ENCODE measurements at regions not wholly inside any gene's neighbourhood (a gene's known extent, or its start where the extent isn't known, plus 50 kb on each side); places are given as distances from the start of the nearest gene placed in this dataset.
"Not testable (repeated sequence)": the region's sequence is repeated elsewhere in the genome, so short reads cannot be mapped to it uniquely, and the experiment has no call there.

DNA sequence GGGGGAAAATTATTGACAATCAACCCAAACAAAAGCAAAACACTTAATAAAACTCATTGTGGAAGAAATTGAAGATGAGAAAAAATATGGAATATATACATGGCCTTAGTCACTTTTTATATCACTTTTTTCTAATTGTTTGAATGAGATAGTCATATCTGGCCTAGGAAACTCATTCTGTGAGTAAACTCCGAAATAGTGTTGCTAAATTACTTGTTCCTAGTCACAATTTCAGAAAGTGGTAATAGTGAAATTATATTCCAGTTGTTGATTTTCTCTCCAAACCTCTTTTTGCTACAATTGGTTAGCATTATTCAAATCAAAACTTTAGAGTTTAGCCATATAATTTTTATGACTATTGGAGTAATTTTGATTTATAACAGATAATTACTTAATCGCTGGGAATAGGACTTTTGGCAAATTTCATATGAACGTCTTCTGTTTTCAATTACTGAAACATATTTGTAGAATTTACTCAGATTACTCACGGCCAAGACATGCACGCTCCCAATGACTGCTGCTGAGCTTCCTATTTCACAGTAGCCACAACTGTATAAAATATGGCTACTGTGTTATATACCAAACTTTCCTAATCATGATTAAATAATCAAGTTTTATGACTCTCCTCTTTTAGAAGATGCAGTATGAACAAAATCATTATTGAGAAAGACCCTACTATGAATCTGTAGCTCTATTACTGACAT lies 199.7 kb upstream of the ZNF322 start:
- not testable (repeated sequence) for H3K27me3 ChIP-seq (ENCODE audit: control insufficient read depth, insufficient read depth, low read length); H3K4me1 ChIP-seq (ENCODE audit: control insufficient read depth, insufficient read depth, low read length); H3K27ac ChIP-seq (ENCODE audit: low read length); H3K36me3 ChIP-seq (ENCODE audit: control insufficient read depth, insufficient read depth, low read length); DNase-seq; H3K4me3 ChIP-seq (ENCODE audit: low read length); H3K9me3 ChIP-seq (ENCODE audit: control insufficient read depth, low read depth, low read length)
- WGBS (ENCODE audit: insufficient coverage, low lambda C conversion rate) = no CpG with 5 or more reads among the region's 5 CpGs

DNA sequence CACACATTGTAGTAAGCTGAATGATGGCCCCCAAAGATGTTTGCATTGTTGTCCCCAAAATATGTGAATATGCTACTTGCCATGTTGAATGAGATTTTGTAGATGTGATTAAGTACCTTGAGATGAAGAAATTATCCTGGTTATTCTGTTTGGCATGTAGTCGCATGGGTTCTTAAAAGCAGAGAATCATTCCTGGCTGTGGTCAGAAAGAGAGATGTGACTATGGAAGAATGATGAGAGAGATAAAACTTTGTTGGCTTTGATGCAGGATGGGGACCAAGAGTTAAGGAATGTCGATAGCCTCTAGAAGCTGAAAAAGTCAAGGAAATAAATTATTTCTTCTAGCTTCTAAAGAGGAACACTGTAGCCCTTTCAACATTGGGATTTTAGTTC lies 200.2 kb upstream of the ZNF322 start:
- H3K9me3 ChIP-seq (ENCODE audit: control insufficient read depth, low read depth, low read length); H3K36me3 ChIP-seq (ENCODE audit: control insufficient read depth, insufficient read depth, low read length); H3K4me1 ChIP-seq (ENCODE audit: control insufficient read depth, insufficient read depth, low read length); H3K4me3 ChIP-seq (ENCODE audit: low read length); DNase-seq; H3K27me3 ChIP-seq (ENCODE audit: control insufficient read depth, insufficient read depth, low read length); H3K27ac ChIP-seq (ENCODE audit: low read length): not testable (repeated sequence)
- no CpG with 5 or more reads among the region's 2 CpGs for WGBS (ENCODE audit: insufficient coverage, low lambda C conversion rate)

DNA sequence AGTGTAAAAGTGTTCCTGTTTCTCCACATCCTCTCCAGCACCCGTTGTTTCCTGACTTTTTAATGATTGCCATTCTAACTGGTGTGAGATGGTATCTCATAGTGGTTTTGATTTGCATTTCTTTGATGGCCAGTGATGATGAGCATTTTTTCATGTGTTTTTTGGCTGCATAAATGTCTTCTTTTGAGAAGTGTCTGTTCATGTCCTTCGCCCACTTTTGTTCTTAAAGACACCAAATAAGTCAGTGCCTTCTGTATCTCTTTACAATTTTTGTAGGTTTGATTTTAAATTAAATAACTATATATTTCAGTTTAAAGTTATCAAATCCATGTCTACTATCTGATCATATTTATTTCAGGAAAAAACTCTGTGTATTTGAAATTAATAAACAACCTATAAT lies 202.4 kb upstream of the ZNF322 start:
- no CpG with 5 or more reads among the region's 2 CpGs for WGBS (ENCODE audit: insufficient coverage, low lambda C conversion rate)
- not testable (repeated sequence) for H3K4me3 ChIP-seq (ENCODE audit: low read length); H3K9me3 ChIP-seq (ENCODE audit: control insufficient read depth, low read depth, low read length)

DNA sequence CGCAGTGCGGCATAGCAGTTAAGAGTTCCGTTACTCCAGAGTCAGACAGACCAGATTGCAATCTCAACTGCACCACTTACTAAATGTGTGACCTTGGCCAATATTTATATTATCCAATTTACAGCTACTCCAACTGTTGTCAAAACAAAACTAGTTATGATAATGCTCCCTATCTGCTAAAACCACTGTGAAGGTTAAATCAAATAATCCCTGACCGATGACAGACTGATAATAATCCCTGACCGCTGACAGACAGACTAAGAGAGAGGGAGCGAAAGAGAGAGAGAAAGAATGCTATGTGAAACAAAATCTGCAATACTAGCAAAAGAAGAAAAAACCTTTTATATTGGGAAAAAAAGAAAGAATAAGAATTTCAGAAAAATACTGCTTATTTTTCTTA lies 204.1 kb upstream of the ZNF322 start:
- H3K4me1 ChIP-seq (ENCODE audit: control insufficient read depth, insufficient read depth, low read length); H3K9me3 ChIP-seq (ENCODE audit: control insufficient read depth, low read depth, low read length); H3K27ac ChIP-seq (ENCODE audit: low read length); H3K36me3 ChIP-seq (ENCODE audit: control insufficient read depth, insufficient read depth, low read length); DNase-seq; H3K4me3 ChIP-seq (ENCODE audit: low read length); H3K27me3 ChIP-seq (ENCODE audit: control insufficient read depth, insufficient read depth, low read length): not testable (repeated sequence)
- no CpG with 5 or more reads among the region's 6 CpGs for WGBS (ENCODE audit: insufficient coverage, low lambda C conversion rate)

More for the DNA sequence above, 202.4 kb upstream of the ZNF322 start:
- not testable (repeated sequence) for H3K36me3 ChIP-seq (ENCODE audit: control insufficient read depth, insufficient read depth, low read length); H3K27me3 ChIP-seq (ENCODE audit: control insufficient read depth, insufficient read depth, low read length); H3K4me1 ChIP-seq (ENCODE audit: control insufficient read depth, insufficient read depth, low read length); H3K27ac ChIP-seq (ENCODE audit: low read length); DNase-seq

DNA sequence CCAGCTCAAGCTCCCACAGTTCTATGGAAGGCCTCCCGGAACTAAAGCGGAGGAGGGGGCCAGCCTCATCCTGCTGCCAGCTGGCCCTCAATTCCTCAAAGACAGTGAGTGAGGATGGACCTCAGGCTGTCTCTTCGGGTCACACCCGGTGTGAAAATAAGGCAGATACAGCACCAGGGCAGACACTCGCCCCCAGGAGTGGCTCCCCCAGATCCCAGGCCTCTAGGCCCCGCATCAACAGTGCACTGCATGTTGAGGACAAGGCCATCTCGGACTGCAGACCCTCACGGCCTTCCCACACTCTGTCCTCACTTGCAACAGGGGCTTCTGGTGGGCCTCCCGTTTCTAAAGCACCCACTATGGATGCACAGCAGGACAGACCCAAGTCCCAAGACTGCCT lies 239.2 kb upstream of the ZNF322 start:
- WGBS (ENCODE audit: insufficient coverage, low lambda C conversion rate) = no CpG with 5 or more reads among the region's 9 CpGs
- not testable (repeated sequence) for H3K27me3 ChIP-seq (ENCODE audit: control insufficient read depth, insufficient read depth, low read length); H3K9me3 ChIP-seq (ENCODE audit: control insufficient read depth, low read depth, low read length); H3K36me3 ChIP-seq (ENCODE audit: control insufficient read depth, insufficient read depth, low read length); H3K4me3 ChIP-seq (ENCODE audit: low read length); DNase-seq; H3K4me1 ChIP-seq (ENCODE audit: control insufficient read depth, insufficient read depth, low read length); H3K27ac ChIP-seq (ENCODE audit: low read length)

DNA sequence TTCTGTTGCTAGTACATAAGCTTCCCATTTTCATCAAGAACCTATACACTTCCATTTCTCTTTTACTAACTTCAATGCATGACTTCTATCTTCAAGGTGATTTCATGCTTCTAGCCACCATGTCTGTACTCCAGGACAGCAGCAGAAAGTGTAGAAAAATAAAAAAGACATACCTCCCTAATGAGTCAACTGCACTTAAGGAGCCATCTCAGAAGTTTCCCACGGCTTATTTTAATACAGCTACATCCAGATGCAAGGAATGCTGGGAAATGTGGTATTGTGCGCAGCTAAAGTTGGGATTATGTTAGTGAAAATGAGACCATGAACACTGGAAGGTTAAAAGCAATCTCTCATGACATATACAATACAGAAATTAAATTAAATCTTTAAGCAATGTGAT lies 264.7 kb upstream of the ZNF322 start:
- not testable (repeated sequence) for H3K4me1 ChIP-seq (ENCODE audit: control insufficient read depth, insufficient read depth, low read length); DNase-seq; H3K4me3 ChIP-seq (ENCODE audit: low read length); H3K27ac ChIP-seq (ENCODE audit: low read length); H3K27me3 ChIP-seq (ENCODE audit: control insufficient read depth, insufficient read depth, low read length); H3K36me3 ChIP-seq (ENCODE audit: control insufficient read depth, insufficient read depth, low read length); H3K9me3 ChIP-seq (ENCODE audit: control insufficient read depth, low read depth, low read length)
- 100% methylated on average over 1 of the region's 2 CpGs for WGBS (ENCODE audit: insufficient coverage, low lambda C conversion rate)

DNA sequence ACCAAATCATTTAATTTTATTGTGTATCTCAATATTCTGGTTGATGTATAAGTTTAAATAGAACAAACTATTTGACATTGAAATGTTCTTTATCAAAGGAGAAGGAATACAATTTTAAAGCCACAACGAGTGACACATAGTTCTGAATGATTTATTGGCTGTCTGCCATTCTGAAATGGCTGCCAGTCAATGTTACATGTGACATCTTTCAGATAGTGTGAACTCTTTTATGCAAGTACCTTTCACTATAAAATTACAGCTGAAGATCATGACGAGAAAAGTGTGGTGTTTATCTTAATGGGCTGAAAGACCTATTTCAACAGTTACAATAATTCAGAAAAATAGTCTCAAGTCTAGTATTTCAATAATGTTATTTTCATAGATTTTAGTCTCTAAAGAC lies 268.6 kb upstream of the ZNF322 start:
- H3K27ac ChIP-seq (ENCODE audit: low read length); DNase-seq; H3K4me1 ChIP-seq (ENCODE audit: control insufficient read depth, insufficient read depth, low read length); H3K27me3 ChIP-seq (ENCODE audit: control insufficient read depth, insufficient read depth, low read length); H3K4me3 ChIP-seq (ENCODE audit: low read length); H3K9me3 ChIP-seq (ENCODE audit: control insufficient read depth, low read depth, low read length); H3K36me3 ChIP-seq (ENCODE audit: control insufficient read depth, insufficient read depth, low read length): not testable (repeated sequence)
- no CpG with 5 or more reads among the region's 2 CpGs for WGBS (ENCODE audit: insufficient coverage, low lambda C conversion rate)

DNA sequence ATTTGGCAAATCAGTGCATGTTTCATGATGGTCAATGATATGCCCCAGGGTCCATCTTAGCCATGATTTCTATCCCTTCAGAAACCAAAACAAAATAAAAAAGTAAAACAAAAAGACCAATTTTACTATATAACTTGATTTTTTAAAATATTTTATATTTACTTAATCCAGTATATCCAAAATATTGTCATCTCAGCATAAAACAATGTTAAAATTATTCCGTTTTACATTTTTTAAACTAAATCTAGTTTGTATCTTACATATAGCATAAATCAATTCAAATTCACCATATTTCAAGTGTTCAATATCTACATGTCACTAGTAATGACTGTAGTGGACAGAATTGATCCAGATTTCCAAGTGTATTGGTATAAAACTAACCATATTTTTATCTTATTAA lies 277.7 kb upstream of the ZNF322 start:
- not testable (repeated sequence) for H3K9me3 ChIP-seq (ENCODE audit: control insufficient read depth, low read depth, low read length); H3K27me3 ChIP-seq (ENCODE audit: control insufficient read depth, insufficient read depth, low read length); H3K36me3 ChIP-seq (ENCODE audit: control insufficient read depth, insufficient read depth, low read length); DNase-seq; H3K4me1 ChIP-seq (ENCODE audit: control insufficient read depth, insufficient read depth, low read length); H3K4me3 ChIP-seq (ENCODE audit: low read length); H3K27ac ChIP-seq (ENCODE audit: low read length)
- WGBS (ENCODE audit: insufficient coverage, low lambda C conversion rate) = 80% methylated on average over 1 of the region's 1 CpG

DNA sequence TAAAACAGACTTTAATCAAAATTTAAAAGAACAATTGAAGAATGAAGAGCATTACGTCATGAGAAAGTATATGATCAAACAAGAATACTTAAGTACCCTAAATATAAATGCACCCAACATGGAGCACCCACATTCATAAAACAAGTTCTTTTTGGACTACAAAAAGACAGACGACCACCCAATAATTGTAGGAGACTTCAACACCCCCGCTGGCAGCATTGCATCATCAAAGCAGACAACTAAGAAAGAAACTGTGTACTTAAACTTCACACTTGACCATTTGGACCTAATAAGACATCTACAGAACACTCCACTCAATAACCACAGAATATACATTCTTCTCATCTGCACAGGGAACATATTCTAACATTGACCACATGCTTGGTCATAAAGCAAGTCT lies 291.7 kb upstream of the ZNF322 start:
- not testable (repeated sequence) for H3K27me3 ChIP-seq (ENCODE audit: control insufficient read depth, insufficient read depth, low read length); H3K4me3 ChIP-seq (ENCODE audit: low read length); H3K27ac ChIP-seq (ENCODE audit: low read length); H3K36me3 ChIP-seq (ENCODE audit: control insufficient read depth, insufficient read depth, low read length); H3K9me3 ChIP-seq (ENCODE audit: control insufficient read depth, low read depth, low read length); DNase-seq; H3K4me1 ChIP-seq (ENCODE audit: control insufficient read depth, insufficient read depth, low read length)
- 83% methylated on average over 1 of the region's 3 CpGs for WGBS (ENCODE audit: insufficient coverage, low lambda C conversion rate)

DNA sequence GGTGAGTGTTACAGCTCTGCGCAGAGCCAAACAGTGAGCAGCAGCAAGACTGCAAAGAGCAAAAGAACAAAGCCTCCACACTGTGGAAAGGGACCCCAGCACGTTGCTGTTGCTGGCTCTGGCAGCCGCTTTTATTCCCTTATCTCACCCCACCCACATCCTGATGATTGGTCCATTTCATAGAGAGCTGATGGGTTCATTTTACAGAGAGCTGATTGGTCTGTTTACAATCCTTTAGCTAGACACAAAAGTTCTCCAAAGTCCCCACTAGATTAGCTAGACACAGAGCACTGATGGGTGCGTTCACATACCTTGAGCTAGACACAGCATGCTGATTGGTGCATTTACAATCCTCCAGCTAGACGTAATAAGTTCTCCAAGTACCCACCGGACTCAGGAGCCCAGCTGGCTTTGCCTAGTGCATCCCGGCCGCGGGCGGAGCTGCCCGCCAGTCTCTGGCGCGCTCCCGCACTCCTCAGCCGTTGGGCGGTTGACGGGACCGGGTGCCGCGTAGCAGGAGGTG lies 291.4 kb upstream of the PRSS16 start:
- peak overlapping the region; percentile 49 for H3K4me3 ChIP-seq (ENCODE audit: low read length)
- not testable (repeated sequence) for H3K36me3 ChIP-seq (ENCODE audit: control insufficient read depth, insufficient read depth, low read length); H3K27me3 ChIP-seq (ENCODE audit: control insufficient read depth, insufficient read depth, low read length); H3K4me1 ChIP-seq (ENCODE audit: control insufficient read depth, insufficient read depth, low read length); H3K9me3 ChIP-seq (ENCODE audit: control insufficient read depth, low read depth, low read length)
- peak overlapping the region; percentile 69 for H3K27ac ChIP-seq (ENCODE audit: low read length)
- DNase-seq = peak; percentile 61 to 82
- WGBS (ENCODE audit: insufficient coverage, low lambda C conversion rate) = no CpG with 5 or more reads among the region's 20 CpGs

DNA sequence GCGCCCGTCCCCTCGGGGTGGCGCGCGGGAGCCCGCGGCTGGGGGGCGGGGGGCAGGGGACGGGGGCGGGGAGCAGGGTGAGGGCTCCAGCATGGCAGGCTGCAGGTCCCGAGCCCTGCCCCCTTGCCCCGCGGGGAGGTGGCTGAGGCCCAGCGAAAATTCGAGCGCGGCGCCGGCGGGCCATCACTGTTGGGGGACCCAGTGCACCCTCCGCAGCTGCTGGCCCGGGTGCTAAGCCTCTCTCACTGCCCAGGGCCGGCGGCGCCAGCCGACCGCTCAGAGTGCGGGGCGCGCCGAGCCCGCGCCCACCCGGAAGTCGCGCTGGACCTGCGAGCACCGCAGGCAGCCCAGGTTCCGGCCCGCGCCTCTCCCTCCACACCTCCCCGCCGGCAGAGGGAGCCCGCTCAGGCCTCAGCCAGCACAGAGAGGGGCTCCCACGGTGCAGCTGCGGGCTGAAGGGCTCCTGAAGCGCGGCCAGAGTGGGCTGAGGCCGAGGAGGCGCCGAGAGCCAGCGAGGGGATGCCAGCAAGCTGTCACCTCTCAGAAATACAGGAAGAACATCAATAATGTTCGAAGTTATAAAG lies 290.8 kb upstream of the PRSS16 start:
- no CpG with 5 or more reads among the region's 54 CpGs for WGBS (ENCODE audit: insufficient coverage, low lambda C conversion rate)
- peak; percentile 62 to 81 for DNase-seq
- peak overlapping the region; percentile 49 for H3K4me3 ChIP-seq (ENCODE audit: low read length)
- H3K4me1 ChIP-seq (ENCODE audit: control insufficient read depth, insufficient read depth, low read length); H3K36me3 ChIP-seq (ENCODE audit: control insufficient read depth, insufficient read depth, low read length); H3K9me3 ChIP-seq (ENCODE audit: control insufficient read depth, low read depth, low read length); H3K27me3 ChIP-seq (ENCODE audit: control insufficient read depth, insufficient read depth, low read length): not testable (repeated sequence)
- peak overlapping the region; percentile 82 for H3K27ac ChIP-seq (ENCODE audit: low read length)

Data from large intestine (tissue), 3 donors.